ENCODE measurements at regions not wholly inside any gene's neighbourhood (a gene's known extent, or its start where the extent isn't known, plus 50 kb on each side); places are given as distances from the start of the nearest gene placed in this dataset.

DNA sequence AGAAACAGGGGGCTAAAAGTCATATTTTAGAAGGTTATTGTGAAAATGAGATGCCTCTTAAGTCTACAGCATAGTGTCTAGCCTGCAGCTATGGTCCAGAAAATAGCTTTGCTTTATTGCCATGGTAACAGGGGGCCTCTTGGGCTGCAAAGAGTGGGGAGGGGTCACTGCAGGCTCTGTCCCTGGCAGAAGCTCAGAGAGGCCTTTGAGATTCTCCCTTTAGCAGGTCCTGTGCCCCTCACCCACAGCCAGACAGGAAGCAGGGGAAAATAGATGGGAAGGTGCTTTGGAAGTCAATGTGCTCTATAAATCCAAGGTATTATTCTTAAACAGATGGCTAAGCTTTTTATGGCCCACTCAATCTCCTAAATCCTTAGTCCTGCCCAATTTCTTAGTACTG, 1021.3 kb upstream of the GYPC start:
- no peaks in the 10 kb centered on the region for H3K27me3 ChIP-seq
- no peaks in the 10 kb centered on the region for H3K4me1 ChIP-seq
- H3K9me3 ChIP-seq = no peaks in the 10 kb centered on the region
- no peak for DNase-seq
- no peak overlapping the region for H3K27ac ChIP-seq
- H3K36me3 ChIP-seq = no peaks in the 10 kb centered on the region
- TF ChIP-seq POLR2A (IDR thresholded peaks at IDR 0.05) = no peak
- TF ChIP-seq, protein P1, sequence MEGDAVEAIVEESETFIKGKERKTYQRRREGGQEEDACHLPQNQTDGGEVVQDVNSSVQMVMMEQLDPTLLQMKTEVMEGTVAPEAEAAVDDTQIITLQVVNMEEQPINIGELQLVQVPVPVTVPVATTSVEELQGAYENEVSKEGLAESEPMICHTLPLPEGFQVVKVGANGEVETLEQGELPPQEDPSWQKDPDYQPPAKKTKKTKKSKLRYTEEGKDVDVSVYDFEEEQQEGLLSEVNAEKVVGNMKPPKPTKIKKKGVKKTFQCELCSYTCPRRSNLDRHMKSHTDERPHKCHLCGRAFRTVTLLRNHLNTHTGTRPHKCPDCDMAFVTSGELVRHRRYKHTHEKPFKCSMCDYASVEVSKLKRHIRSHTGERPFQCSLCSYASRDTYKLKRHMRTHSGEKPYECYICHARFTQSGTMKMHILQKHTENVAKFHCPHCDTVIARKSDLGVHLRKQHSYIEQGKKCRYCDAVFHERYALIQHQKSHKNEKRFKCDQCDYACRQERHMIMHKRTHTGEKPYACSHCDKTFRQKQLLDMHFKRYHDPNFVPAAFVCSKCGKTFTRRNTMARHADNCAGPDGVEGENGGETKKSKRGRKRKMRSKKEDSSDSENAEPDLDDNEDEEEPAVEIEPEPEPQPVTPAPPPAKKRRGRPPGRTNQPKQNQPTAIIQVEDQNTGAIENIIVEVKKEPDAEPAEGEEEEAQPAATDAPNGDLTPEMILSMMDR (IDR thresholded peaks at IDR 0.05) = no peak
- H3K4me3 ChIP-seq = no peak overlapping the region

DNA sequence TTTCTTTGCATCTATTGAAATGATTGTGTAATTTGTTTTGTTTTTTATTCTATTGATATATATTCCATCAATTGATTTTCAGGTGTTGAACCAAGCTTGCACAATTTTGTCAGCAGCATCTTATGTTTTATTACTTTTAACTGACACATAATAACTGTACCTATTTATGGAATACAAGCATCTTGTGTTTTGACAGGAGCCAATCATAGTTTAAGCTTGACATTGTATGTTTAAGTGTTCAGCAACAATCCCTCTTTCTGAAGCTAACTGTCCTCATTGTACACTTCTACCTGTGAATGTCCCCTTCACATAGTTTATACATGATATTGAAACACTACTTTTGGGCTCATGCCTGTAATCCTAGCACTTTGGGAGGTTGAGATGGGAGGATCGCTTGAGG, 1017.6 kb upstream of the GYPC start:
- no peak overlapping the region for H3K27ac ChIP-seq
- H3K27me3 ChIP-seq = no peaks in the 10 kb centered on the region
- TF ChIP-seq POLR2A (IDR thresholded peaks at IDR 0.05) = no peak
- TF ChIP-seq, protein P1 (IDR thresholded peaks at IDR 0.05) = no peak
- no peaks in the 10 kb centered on the region for H3K9me3 ChIP-seq
- H3K4me3 ChIP-seq = no peak overlapping the region
- no peaks in the 10 kb centered on the region for H3K4me1 ChIP-seq
- no peaks in the 10 kb centered on the region for H3K36me3 ChIP-seq
- DNase-seq = no peak

DNA sequence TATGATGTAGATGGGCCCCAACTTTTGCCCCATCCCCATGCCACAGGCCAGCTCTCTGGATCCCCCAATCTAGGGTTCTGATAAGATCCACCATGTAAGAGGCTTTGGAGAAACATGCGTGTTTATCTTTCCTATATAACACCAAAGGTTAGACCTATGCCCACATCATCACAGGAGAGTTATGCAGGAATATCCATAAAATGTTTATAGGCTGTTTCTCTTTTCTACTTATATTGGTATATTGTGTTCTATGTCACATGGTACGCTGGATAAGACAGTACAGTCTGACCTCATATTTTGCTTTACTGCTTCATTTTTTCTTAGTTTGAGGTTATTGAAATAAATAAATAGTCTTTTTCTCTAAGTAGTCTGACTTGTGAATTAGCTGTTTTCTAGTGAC, 1013.9 kb upstream of the GYPC start:
- H3K36me3 ChIP-seq = no peaks in the 10 kb centered on the region
- no peak for TF ChIP-seq POLR2A (IDR thresholded peaks at IDR 0.05)
- TF ChIP-seq, protein P1 (IDR thresholded peaks at IDR 0.05) = no peak
- no peak overlapping the region for H3K4me3 ChIP-seq
- H3K9me3 ChIP-seq = no peaks in the 10 kb centered on the region
- H3K27ac ChIP-seq = no peak overlapping the region
- H3K27me3 ChIP-seq = no peaks in the 10 kb centered on the region
- no peaks in the 10 kb centered on the region for H3K4me1 ChIP-seq
- no peak for DNase-seq

DNA sequence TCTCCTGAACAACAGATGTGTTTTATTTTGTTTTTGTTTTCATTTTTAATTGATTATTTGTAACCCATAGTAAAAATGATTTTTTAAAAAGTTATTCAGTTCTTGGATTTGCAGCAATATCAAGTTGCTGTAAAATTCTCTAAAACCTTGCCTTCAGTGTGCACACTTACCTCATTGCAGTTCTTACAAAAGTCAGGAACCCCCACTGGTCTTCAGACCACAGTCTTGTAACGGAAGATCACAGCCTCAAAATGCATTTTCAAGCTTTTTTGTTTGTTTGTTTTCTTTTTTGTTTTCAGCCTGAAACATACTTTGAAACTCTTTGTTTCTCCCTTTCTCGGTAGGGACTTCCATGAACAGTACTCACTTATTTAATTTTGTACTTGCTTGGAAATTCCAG, 1012.8 kb upstream of the GYPC start:
- Histone ChIP-seq H3K9me3 (no peaks in the 10 kb centered on the region), H3K36me3 (no peaks in the 10 kb centered on the region), H3K27ac (no peak overlapping the region), H3K4me1 (no peaks in the 10 kb centered on the region), H3K27me3 (no peaks in the 10 kb centered on the region), H3K4me3 (no peak overlapping the region)
- DNase-seq = no peak
- TF ChIP-seq, protein P1 (IDR thresholded peaks at IDR 0.05) = no peak
- no peak for TF ChIP-seq POLR2A (IDR thresholded peaks at IDR 0.05)

DNA sequence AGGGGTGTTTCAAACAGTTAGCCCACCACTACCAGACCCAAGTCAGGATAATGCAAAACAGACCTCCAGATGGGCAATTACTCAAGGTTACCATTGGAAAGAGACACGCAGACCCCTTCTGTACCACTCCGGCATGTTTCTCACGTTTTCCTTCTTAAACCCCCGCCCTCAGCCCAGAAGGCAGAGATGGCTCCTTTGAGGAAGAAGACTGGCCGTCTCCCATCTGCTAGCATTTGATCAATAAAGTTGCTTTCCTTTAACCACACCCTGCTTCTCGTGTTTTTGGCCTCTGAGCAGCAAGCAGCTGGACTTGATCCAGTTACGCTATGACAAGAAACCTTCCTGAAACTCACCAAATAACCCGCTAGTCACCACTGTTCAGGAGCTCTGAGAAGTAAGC, 1012.4 kb upstream of the GYPC start:
- Histone ChIP-seq H3K27ac (no peak overlapping the region), H3K27me3 (no peaks in the 10 kb centered on the region), H3K4me3 (no peak overlapping the region), H3K36me3 (no peaks in the 10 kb centered on the region), H3K9me3 (no peaks in the 10 kb centered on the region), H3K4me1 (no peaks in the 10 kb centered on the region)
- DNase-seq = no peak
- TF ChIP-seq POLR2A (IDR thresholded peaks at IDR 0.05) = no peak
- TF ChIP-seq, protein P1 (IDR thresholded peaks at IDR 0.05) = no peak

DNA sequence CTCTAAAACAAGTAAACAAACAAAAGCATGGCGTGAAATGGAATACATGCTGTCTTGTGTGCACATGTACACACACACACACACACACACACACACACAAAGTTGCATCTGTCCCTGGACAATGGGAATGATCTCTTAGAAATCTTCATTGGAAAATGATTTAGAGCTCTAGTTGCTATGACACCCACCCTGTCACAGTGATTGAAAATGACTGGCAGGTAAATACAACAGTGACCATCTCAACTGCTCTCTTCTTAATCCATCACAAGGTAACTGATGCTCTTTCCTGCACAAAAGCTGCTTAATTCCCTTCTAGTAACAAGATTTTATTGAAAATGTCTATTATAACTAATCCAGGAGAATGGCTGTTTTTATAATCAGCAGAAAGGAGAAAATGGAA, 1011.7 kb upstream of the GYPC start:
- TF ChIP-seq, protein P1 (IDR thresholded peaks at IDR 0.05) = no peak
- no peak for TF ChIP-seq POLR2A (IDR thresholded peaks at IDR 0.05)
- Histone ChIP-seq H3K4me3 (no peak overlapping the region), H3K4me1 (no peaks in the 10 kb centered on the region), H3K27ac (no peak overlapping the region), H3K9me3 (no peaks in the 10 kb centered on the region), H3K36me3 (no peaks in the 10 kb centered on the region), H3K27me3 (no peaks in the 10 kb centered on the region)
- no peak for DNase-seq
